GM19351 (cell line): ENCODE measurements at regions not wholly inside any gene's neighbourhood (a gene's known extent, or its start where the extent isn't known, plus 50 kb on each side); places are given as distances from the start of the nearest gene placed in this dataset.

Experiments
- ATAC-seq: cut with Tn5 transposase; IDR thresholded peaks from one replicate; pipeline ENCODE4 v1.9.1; 2021; ENCODE audit warnings: mild to moderate bottlenecking, moderate library complexity; ENCODE audit not compliant: unreplicated experiment

- no peak for ATAC-seq
Observed at GRCh38 chr19:30910485-30911240, 438.6 kb downstream of the TSHZ3 start.

GRCh38 chr19:30909216-30909615 is 440.0 kb downstream of the TSHZ3 start:
- ATAC-seq, result no peak

DNA sequence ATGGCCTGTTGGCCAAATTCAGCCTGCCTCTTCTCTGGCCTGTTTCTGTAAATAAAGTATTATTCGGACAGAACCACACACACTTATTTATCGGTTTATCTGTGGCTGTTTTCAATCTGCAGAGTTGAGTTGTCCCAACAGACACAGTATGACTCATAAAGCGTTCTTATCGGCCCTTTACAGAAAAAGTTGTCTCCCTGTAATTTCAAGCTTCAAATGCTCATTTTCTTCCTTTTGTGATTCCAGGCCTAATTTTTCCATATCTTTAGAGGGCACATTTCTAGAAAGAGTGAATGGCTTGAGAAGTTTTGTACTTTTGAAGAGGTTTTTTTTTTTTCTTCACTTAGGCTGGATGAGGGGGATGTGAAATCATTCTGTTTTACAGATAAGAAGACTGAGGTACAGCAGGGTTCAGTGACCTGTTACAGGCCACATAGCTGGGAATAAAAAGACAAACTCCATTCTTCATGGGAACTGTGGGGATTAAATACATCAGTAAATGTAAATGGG is 440.9 kb downstream of the TSHZ3 start:
- no peak for ATAC-seq

DNA sequence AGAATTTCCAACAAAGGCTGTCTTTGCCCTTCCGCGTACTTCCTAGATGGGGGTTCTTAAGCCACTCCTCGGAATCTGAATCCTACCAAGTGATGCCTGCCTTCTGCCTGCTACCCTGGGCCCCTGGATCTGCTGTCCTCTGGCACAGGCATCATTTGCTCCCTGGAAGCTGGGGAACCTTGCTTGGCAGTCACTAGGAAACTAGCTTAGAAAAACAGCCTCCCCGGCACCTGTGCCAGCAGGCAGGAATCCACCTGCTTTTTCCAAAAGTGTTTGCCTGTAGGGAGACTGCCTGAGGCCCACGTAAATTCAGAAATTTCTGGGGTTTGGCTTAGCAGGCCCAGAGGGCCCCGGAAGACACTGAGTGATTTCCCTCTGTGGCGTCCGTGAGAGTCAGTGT is 442.4 kb downstream of the TSHZ3 start:
- ATAC-seq, result no peak

DNA sequence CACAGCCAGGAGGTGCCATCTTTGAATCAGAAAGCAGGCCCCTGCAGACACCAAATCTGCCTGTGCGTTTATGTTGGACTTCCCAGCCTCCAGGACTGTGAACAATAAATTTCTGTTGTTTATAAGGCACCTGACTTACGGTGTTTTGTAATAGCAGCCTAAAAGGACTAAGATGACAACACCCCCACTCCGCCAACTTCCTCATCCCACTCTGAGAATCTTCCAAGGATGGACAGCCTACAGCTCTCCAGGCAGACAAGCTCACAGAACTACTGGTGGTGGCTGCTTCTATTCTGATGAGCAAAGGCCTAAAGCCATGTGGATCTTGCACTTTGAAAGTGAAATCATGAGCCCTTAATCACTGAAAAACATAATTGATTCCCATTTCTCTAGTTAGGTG is 449.2 kb downstream of the TSHZ3 start:
- ATAC-seq, result no peak

- no peak for ATAC-seq
Observed at GRCh38 chr19:30898353-30899103, 450.7 kb downstream of the TSHZ3 start.

GRCh38 chr19:30897553-30897952 is 451.7 kb downstream of the TSHZ3 start:
- ATAC-seq, result no peak

- ATAC-seq, result no peak
Observed at GRCh38 chr19:30897034-30897433, 452.2 kb downstream of the TSHZ3 start.

GRCh38 chr19:30896554-30896953 is 452.7 kb downstream of the TSHZ3 start:
- no peak for ATAC-seq

- ATAC-seq, result no peak
Observed at GRCh38 chr19:30895946-30896345, 453.3 kb downstream of the TSHZ3 start.

DNA sequence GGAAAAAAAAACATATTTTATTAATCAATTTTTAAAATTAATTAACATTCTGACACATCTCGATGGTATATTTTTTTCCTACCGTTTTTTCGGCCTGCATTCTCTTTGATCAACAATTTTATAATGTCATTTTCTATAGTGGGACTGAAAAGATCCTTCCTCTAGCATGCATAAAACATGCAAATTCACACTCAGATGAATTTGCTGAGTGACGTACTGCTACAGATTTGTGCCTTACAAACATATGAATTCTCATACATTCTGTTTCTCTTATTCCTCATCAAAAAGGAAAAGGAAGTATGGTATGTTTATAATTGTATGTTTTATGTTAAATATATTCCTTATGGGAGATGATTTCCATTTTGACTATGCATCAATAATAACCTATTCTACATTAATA is 458.2 kb downstream of the TSHZ3 start:
- ATAC-seq, result no peak

DNA sequence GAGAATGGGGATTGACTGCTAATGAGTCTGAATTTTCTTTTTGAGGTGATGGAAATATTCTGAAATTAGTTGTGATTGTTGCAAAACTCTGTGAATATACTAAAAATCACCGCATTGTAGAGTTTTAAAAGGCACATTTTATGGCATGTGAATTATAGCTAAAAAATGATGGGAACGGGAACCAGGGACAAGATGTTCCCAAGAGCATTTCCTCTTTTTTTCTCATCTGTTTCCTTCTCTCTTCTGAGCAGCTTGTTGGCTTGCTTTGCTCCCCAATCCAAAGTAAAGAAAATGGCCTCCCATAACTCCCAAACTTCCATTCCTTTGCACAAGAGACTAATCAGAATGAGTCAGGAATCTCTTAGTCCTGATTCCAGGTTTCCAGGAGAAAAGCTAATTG is 459.2 kb downstream of the TSHZ3 start:
- no peak for ATAC-seq

GRCh38 chr19:30888937-30889336 is 460.3 kb downstream of the TSHZ3 start:
- no peak for ATAC-seq

- ATAC-seq, result no peak
Observed at GRCh38 chr19:30887042-30887441, 462.2 kb downstream of the TSHZ3 start.

DNA sequence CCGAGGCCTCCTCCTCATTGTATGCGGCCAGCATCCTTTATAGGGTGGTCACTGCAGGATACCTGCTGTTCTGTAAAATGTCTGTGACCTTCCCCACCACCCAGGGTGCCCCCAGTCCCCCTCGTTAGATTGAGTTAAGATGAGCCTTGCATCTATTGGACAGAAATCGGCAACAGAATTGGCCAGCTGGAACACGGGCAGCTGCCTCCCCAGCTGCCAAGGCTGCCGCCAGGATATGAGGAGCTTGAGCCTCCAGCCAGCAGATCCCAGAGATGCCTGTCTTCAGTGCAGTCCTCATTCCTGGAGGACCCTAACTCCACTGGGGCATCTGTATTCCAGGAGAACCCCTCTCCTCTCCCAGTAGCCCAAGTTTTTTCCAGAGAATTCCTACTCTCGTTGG is 463.0 kb downstream of the TSHZ3 start:
- ATAC-seq, result no peak

GRCh38 chr19:30884146-30884812 is 465.0 kb downstream of the TSHZ3 start:
- ATAC-seq, result no peak

GRCh38 chr19:30883071-30883470 is 466.2 kb downstream of the TSHZ3 start:
- ATAC-seq, result no peak

DNA sequence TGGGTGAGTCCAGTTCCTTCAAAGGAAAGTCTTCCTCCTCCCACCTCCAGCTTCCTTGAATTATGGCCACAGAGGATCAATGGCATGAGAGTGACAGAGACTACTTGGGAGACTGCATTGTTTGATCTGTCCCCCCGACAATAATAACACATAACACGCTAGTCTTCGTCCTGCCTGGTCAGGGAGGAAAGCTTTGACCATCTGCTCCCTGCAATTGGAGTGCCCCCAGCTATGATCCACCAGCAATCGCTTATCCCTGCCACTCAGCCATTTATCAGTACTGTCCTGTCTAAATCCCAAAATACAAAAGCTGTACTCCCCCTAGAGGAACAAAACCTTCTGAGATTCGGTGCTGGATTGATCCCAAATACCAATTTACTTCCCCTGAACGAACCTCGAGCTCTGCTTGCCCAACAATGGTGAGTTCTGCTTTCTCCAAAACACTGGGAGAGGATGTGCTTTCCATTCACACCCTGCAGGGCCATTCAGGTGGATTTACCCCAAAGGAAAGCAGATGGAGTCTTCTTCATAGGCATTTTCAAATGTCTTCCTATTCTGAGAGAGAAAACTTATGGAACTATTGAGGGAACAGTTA is 466.7 kb downstream of the TSHZ3 start:
- no peak for ATAC-seq

DNA sequence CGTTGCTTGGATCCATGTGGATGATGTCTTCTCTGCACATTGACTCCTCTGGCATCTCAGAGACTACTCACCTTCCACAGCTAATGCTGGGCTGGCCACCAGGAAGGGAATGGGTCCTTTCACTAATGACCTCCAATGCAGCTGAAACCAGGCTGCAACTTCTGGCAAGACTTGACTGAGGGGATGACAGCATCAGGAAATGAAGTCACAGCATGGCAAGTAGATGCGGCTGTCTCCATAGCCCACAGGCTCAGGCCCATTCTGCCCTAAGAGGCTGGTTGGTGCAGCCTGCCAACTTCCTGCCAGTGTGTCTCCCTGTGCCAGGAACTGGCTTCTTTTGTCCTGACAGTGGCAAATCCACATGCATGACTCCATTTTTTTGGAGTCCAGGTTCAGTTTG is 467.3 kb downstream of the TSHZ3 start:
- no peak for ATAC-seq

- no peak for ATAC-seq
Observed at GRCh38 chr19:30881281-30881680, 468.0 kb downstream of the TSHZ3 start.

DNA sequence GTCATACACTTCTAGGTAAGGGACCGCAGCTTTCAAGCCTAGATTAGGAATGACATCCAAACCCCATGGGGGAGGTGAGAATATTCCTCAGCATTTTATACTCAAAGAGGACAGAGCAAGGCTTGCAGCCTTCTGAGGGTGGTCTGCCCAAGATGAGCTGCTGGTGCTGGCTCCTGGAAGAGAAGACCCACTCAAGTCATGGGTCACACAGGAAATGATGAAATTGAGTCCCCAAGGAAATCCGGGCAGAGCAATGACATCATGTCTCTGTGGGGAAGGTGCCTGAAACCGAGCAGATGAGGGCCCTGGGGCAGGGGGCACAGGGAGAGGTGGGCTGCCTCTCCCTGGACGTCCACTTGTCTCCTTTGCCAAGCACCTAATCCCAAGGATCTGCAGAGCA is 468.7 kb downstream of the TSHZ3 start:
- ATAC-seq, result no peak
